Glutamatergic neuron (in vitro differentiated cells): ENCODE measurements at regions not wholly inside any gene's neighbourhood (a gene's known extent, or its start where the extent isn't known, plus 50 kb on each side); places are given as distances from the start of the nearest gene placed in this dataset.
"Not testable (repeated sequence)": the region's sequence is repeated elsewhere in the genome, so short reads cannot be mapped to it uniquely, and the experiment has no call there.

Source experiments
- DNase-seq: peaks from one replicate; pipeline ENCODE4 v3.0.0; 2022
- H3K27ac Mint-ChIP-seq: one replicate; pipeline ENCODE4 v1.8.0; 2020; ENCODE audit warnings: mild to moderate bottlenecking, mixed read lengths, inconsistent platforms; ENCODE audit not compliant: unreplicated experiment
- H3K27me3 Mint-ChIP-seq: one replicate; pipeline ENCODE4 v1.8.0; 2020; ENCODE audit warnings: mild to moderate bottlenecking, moderate library complexity, mixed read lengths, inconsistent platforms; ENCODE audit not compliant: unreplicated experiment
- H3K36me3 Mint-ChIP-seq: one replicate; pipeline ENCODE4 v1.8.0; 2020; ENCODE audit warnings: mild to moderate bottlenecking, mixed read lengths, inconsistent platforms; ENCODE audit not compliant: unreplicated experiment
- H3K4me1 Mint-ChIP-seq: one replicate; pipeline ENCODE4 v1.8.0; 2020; ENCODE audit warnings: mild to moderate bottlenecking, low read depth, mixed read lengths, inconsistent platforms; ENCODE audit not compliant: unreplicated experiment
- H3K4me3 Mint-ChIP-seq: one replicate; pipeline ENCODE4 v1.8.0; 2020; ENCODE audit warnings: mild to moderate bottlenecking, mixed read lengths, inconsistent platforms; ENCODE audit not compliant: unreplicated experiment
- H3K9me3 Mint-ChIP-seq: one replicate; pipeline ENCODE4 v1.8.0; 2020; ENCODE audit warnings: mild to moderate bottlenecking, moderate library complexity, mixed read lengths, inconsistent platforms; ENCODE audit not compliant: unreplicated experiment
- CTCF ChIP-seq: fragments of 200-600 bp; sonication (generic); IDR thresholded peaks from one replicate; pipeline ENCODE4 v1.5.0; 2021; ENCODE audit not compliant: partially characterized antibody, unreplicated experiment

GRCh38 chr14:82963756-82964155 is 1430.1 kb upstream of the SEL1L start:
- Mint-ChIP-seq H3K4me3 (no peak overlapping the region), H3K4me1 (no peaks in the 10 kb centered on the region), H3K36me3 (no peaks in the 10 kb centered on the region), H3K27me3 (no peaks in the 10 kb centered on the region), H3K9me3 (no peaks in the 10 kb centered on the region), H3K27ac (no peak overlapping the region)
- no peak for DNase-seq
- no peak for TF ChIP-seq CTCF

DNA sequence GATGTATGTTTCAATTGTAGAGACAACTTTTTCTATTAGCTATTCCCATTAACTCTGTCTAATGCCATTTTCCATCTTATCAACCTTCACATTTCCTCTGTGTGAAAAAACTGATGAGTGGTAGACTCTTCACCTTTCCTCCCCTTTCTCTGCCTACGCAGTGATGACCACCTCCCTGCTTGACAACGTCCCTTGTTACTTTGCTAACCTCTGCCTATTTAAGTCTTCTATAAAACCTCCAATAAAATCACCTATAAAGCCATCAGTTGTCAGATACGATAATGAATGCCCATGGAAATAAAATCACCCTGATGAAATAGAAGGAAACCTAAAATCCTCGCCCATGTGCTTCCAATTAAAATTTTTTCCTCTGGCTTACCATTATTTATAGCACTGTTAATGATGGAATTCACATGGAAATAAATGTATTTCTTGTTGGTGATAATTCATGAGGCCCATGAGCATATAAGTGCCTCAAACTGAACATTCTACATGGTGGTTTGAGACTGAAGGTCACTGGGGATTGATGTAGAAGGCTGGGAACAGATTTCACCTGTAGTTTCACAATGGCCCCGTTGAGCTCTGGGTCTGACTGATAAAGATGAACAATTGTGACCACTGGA is 1454.0 kb upstream of the SEL1L start:
- no peaks in the 10 kb centered on the region for H3K36me3 Mint-ChIP-seq
- H3K9me3 Mint-ChIP-seq, result peaks cover 3% of the 10 kb centered on the region

GRCh38 chr14:82994547-82994946 is 1460.9 kb upstream of the SEL1L start:
- DNase-seq, H3K9me3 Mint-ChIP-seq, H3K27ac Mint-ChIP-seq, H3K27me3 Mint-ChIP-seq, H3K36me3 Mint-ChIP-seq, H3K4me1 Mint-ChIP-seq, H3K4me3 Mint-ChIP-seq: not testable (repeated sequence)

More for the DNA sequence above, 1454.0 kb upstream of the SEL1L start:
- Mint-ChIP-seq H3K27me3 (no peaks in the 10 kb centered on the region), H3K4me3 (no peak overlapping the region), H3K27ac (no peak overlapping the region), H3K4me1 (no peaks in the 10 kb centered on the region)
- TF ChIP-seq CTCF, result no peak
- no peak for DNase-seq

DNA sequence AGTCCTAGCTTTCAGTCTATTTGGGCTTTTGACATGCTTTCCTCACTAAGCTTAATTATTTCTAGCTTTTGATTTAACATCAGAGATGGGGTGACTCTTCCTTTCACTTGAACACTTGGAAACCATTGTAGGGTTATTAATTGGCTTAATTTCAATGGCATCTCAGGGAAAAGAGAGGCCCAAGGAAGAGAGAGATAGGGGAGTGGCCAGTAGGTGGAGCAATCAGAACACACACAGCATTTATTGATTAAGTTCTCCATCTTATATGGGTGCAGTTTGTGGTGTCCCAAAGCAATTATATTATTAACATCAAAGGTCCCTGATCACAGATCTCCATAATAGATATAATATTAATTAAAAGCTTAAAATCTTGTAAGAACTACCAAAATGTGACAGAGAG is 1466.1 kb upstream of the SEL1L start:
- no peaks in the 10 kb centered on the region for H3K36me3 Mint-ChIP-seq
- no peaks in the 10 kb centered on the region for H3K4me1 Mint-ChIP-seq
- H3K27me3 Mint-ChIP-seq, result no peaks in the 10 kb centered on the region
- no peak overlapping the region for H3K27ac Mint-ChIP-seq
- no peaks in the 10 kb centered on the region for H3K9me3 Mint-ChIP-seq
- no peak overlapping the region for H3K4me3 Mint-ChIP-seq
- no peak for DNase-seq
- TF ChIP-seq CTCF, result peak; percentile 64

DNA sequence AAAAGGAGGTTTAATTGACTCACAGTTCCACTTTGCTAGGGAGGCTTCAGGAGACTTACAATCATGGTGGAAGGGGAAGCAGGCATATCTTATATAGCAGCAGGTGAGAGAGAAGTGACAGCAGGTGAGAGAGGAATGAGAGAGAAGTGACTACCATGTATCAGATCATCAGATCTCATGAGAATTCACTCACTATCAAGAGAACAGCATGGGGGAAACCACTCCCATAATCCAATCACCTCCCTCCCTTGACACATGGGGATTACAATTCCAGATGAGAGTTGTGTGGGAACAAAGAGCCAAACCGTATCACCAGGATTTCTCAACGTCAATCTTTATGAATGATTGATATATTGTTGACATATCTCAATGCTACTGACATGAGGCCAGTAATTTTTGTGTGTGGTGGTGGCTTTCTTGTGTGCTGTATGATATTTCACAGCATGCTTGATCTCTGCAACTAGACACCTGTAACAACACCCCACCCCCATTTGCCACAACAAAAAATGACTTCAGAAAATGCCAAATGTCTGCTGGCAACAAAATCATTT is 1470.9 kb upstream of the SEL1L start:
- H3K9me3 Mint-ChIP-seq, result peaks cover 4% of the 10 kb centered on the region
- no peaks in the 10 kb centered on the region for H3K27me3 Mint-ChIP-seq
- no peak overlapping the region for H3K4me3 Mint-ChIP-seq
- no peak for DNase-seq
- H3K27ac Mint-ChIP-seq, result no peak overlapping the region
- H3K4me1 Mint-ChIP-seq, result no peaks in the 10 kb centered on the region
- H3K36me3 Mint-ChIP-seq, result peaks cover 7% of the 10 kb centered on the region
- TF ChIP-seq CTCF, result no peak
